Activated CD4-positive, alpha-beta T cell treated with anti-CD3 and anti-CD28 coated beads, Interleukin-2, amount 10 ng/mL, durations not matched to agents 7 days and 5 days (primary cell): ENCODE measurements at regions not wholly inside any gene's neighbourhood (a gene's known extent, or its start where the extent isn't known, plus 50 kb on each side); places are given as distances from the start of the nearest gene placed in this dataset.

Source experiments
- CTCF ChIA-PET: fragments of 350-600 bp; sonication (Branson Sonifier 250); formaldehyde crosslinking; loops from one replicate; lab custom pipeline; 2021; ENCODE audit warnings: antibody characterized with exemption; lab: Charles Lee
- POLR2A ChIA-PET: fragments of 350-600 bp; sonication (Branson Sonifier 250); formaldehyde crosslinking; loops from one replicate; lab custom pipeline; 2021; ENCODE audit warnings: antibody characterized with exemption; lab: Charles Lee
- DNase-seq: peaks from one replicate; pipeline ENCODE4 v3.0.0-alpha.2; 2020
- H3K27ac Mint-ChIP-seq: one replicate; pipeline ENCODE4 v1.8.0; 2021; ENCODE audit warnings: mild to moderate bottlenecking, moderate library complexity, mixed read lengths
- H3K27me3 Mint-ChIP-seq: one replicate; pipeline ENCODE4 v1.8.0; 2021; ENCODE audit warnings: mixed read lengths
- H3K36me3 Mint-ChIP-seq: one replicate; pipeline ENCODE4 v1.8.0; 2021; ENCODE audit warnings: low read depth, mixed read lengths
- H3K4me1 Mint-ChIP-seq: one replicate; pipeline ENCODE4 v1.8.0; 2021; ENCODE audit warnings: mixed read lengths
- H3K4me3 Mint-ChIP-seq: one replicate; pipeline ENCODE4 v1.8.0; 2021; ENCODE audit warnings: mild to moderate bottlenecking, moderate library complexity, mixed read lengths
- H3K9me3 Mint-ChIP-seq: one replicate; pipeline ENCODE4 v1.8.0; 2021; ENCODE audit warnings: mixed read lengths

- no peak overlapping the region for H3K4me3 Mint-ChIP-seq
- no peaks in the 10 kb centered on the region for H3K4me1 Mint-ChIP-seq
- no peaks in the 10 kb centered on the region for H3K36me3 Mint-ChIP-seq
- H3K9me3 Mint-ChIP-seq, result no peaks in the 10 kb centered on the region
- ChIA-PET CTCF (no interaction called here), POLR2A (no interaction called here)
- no peak for DNase-seq
- H3K27ac Mint-ChIP-seq, result no peak overlapping the region
- H3K27me3 Mint-ChIP-seq, result no peaks in the 10 kb centered on the region
Observed at GRCh38 chr4:186345184-186345583, 79.2 kb downstream of the F11 start.

- no peak for DNase-seq
- H3K27ac Mint-ChIP-seq, result no peak overlapping the region
- H3K9me3 Mint-ChIP-seq, result no peaks in the 10 kb centered on the region
- H3K4me1 Mint-ChIP-seq, result no peaks in the 10 kb centered on the region
- ChIA-PET POLR2A (no interaction called here), CTCF (no interaction called here)
- H3K4me3 Mint-ChIP-seq, result no peak overlapping the region
- no peaks in the 10 kb centered on the region for H3K36me3 Mint-ChIP-seq
- no peaks in the 10 kb centered on the region for H3K27me3 Mint-ChIP-seq
Observed at GRCh38 chr4:186342582-186342981, 76.6 kb downstream of the F11 start.

- Mint-ChIP-seq H3K36me3 (no peaks in the 10 kb centered on the region), H3K4me1 (no peaks in the 10 kb centered on the region), H3K27ac (no peak overlapping the region), H3K4me3 (no peak overlapping the region), H3K27me3 (no peaks in the 10 kb centered on the region), H3K9me3 (no peaks in the 10 kb centered on the region)
- DNase-seq, result no peak
- CTCF ChIA-PET, result no interaction called here
- POLR2A ChIA-PET, result no interaction called here
Observed at GRCh38 chr4:186341655-186342054, 75.7 kb downstream of the F11 start.
